Keratinocyte (primary cell): ENCODE measurements at regions not wholly inside any gene's neighbourhood (a gene's known extent, or its start where the extent isn't known, plus 50 kb on each side); places are given as distances from the start of the nearest gene placed in this dataset.

Experiments used
- DNase-seq: peaks from one replicate; pipeline ENCODE4 v3.0.0-alpha.2; 2011; ENCODE audit warnings: low read depth, missing footprints, low spot score
- FAIRE-seq: peaks from 2 replicates; lab custom pipeline; 2011; peaks lifted over from hg19 to GRCh38; lab: Jason Lieb, UNC
- H2AFZ ChIP-seq: 2 replicates; pipeline ENCODE4 v1.6.0; 2012; ENCODE audit warnings: low read length, control low read depth, inconsistent platforms; ENCODE audit not compliant: control insufficient read depth
- H3K27ac ChIP-seq: 2 replicates; pipeline ENCODE4 v1.5.1; 2011; ENCODE audit warnings: low read length; ENCODE audit not compliant: control insufficient read depth, insufficient read depth
- H3K27me3 ChIP-seq: 3 replicates; pipeline ENCODE4 v1.6.0; 2011; ENCODE audit warnings: low read length; ENCODE audit not compliant: control insufficient read depth, insufficient read depth; ENCODE audit errors: extremely low read depth
- H3K36me3 ChIP-seq, 2 experiments: 2 replicates in 1 of 2; 3 replicates in 1 of 2; pipeline ENCODE4 v1.5.1; 2011; ENCODE audit warnings: low read length in 2 of 2, mild to moderate bottlenecking in 1 of 2; ENCODE audit not compliant: control insufficient read depth in 2 of 2, insufficient read depth in 2 of 2; ENCODE audit errors: extremely low read depth in 1 of 2
- H3K4me1 ChIP-seq: 3 replicates; pipeline ENCODE4 v1.5.1; 2011; ENCODE audit warnings: low read length; ENCODE audit not compliant: control insufficient read depth, insufficient read depth; ENCODE audit errors: extremely low read depth
- H3K4me2 ChIP-seq: 3 replicates; pipeline ENCODE4 v1.6.0; 2011; ENCODE audit warnings: low read depth, low read length; ENCODE audit not compliant: control insufficient read depth, insufficient read depth; ENCODE audit errors: extremely low read depth
- H3K4me3 ChIP-seq, 3 experiments: fragments of 200-600 bp in 1 of 3; sonication (generic) in 1 of 3; 2 replicates in 2 of 3; 3 replicates in 1 of 3; pipeline ENCODE4 v1.5.1; 2011 to 2016; ENCODE audit warnings: low read length in 3 of 3, mild to moderate bottlenecking in 3 of 3, control low read depth in 2 of 3, inconsistent platforms in 1 of 3, low read depth in 1 of 3, mixed read lengths in 1 of 3, mixed run types in 1 of 3, moderate library complexity in 1 of 3; ENCODE audit not compliant: control insufficient read depth in 2 of 3, insufficient read depth in 2 of 3; ENCODE audit errors: extremely low read depth in 1 of 3
- H3K79me2 ChIP-seq: 2 replicates; pipeline ENCODE4 v1.6.0; 2012; ENCODE audit warnings: low read length; ENCODE audit not compliant: control insufficient read depth, insufficient read depth
- H3K9ac ChIP-seq: 3 replicates; pipeline ENCODE4 v1.6.0; 2011; ENCODE audit warnings: low read length; ENCODE audit not compliant: control insufficient read depth, insufficient read depth; ENCODE audit errors: extremely low read depth
- H3K9me1 ChIP-seq: 3 replicates; pipeline ENCODE4 v1.6.0; 2011; ENCODE audit warnings: low read length; ENCODE audit not compliant: control insufficient read depth, insufficient read depth; ENCODE audit errors: extremely low read depth
- H3K9me3 ChIP-seq: 2 replicates; pipeline ENCODE4 v1.5.1; 2012; ENCODE audit warnings: low read depth, low read length; ENCODE audit not compliant: control insufficient read depth
- H4K20me1 ChIP-seq: 3 replicates; pipeline ENCODE4 v1.6.0; 2011; ENCODE audit warnings: low read length; ENCODE audit not compliant: control insufficient read depth, insufficient read depth; ENCODE audit errors: extremely low read depth
- CTCF ChIP-seq, 3 experiments: IDR thresholded peaks in 1 of 3; conservative IDR thresholded peaks in 1 of 3; optimal IDR thresholded peaks in 1 of 3; 2 replicates in 2 of 3; 3 replicates in 1 of 3; pipeline versions ENCODE3 to v1.5.1; 2011; ENCODE audit warnings: low read length in 3 of 3, mild to moderate bottlenecking in 3 of 3, moderate library complexity in 2 of 3, control low read depth in 1 of 3, inconsistent platforms in 1 of 3; ENCODE audit not compliant: insufficient read depth in 2 of 3; ENCODE audit errors: extremely low read depth in 1 of 3
- EZH2 ChIP-seq: IDR thresholded peaks from one replicate; pipeline ENCODE4 v1.6.1; 2012; ENCODE audit warnings: inconsistent platforms, mild to moderate bottlenecking, low read length, moderate library complexity
- dilution Hi-C: fragments of 300-500 bp; cut with MboI; formaldehyde crosslinking; loops from one replicate; pipeline ENCODE4 v1.7.0; 2020; ENCODE audit warnings: low sequenced_read_pairs; ENCODE audit not compliant: extremely low pct_ligation_motif_present

DNA sequence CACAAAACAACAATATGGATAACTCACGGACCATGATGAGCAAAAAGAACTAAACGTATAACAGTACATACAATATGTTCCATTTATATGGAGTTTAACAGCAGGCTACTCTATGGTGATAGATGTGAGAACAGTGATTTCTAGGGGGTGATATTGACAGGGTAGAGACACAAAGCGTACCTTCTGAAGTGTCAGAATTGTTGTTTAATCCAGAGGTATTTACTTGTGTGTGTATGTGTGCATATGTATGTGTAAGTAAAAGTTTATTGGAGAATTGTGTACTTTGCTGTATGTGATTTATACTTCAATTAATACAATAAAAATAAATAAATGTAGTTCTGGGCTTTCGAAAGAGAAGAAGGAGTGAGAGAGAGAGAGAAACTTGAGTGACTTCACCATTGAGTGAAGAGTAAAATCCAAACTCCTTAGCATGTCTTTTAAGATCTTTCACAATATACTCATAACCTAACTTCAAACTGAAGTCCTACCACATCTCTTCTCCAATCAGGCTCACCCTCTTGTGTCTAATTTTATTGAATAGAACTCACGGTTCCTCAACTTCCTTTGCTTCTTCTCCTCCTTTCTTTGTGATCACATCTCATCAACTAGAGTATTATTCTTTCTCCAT, 126.0 kb upstream of the KLF7 start:
- Histone ChIP-seq H3K4me3 (no peak overlapping the region), H3K27ac (no peak overlapping the region), H4K20me1 (no peaks in the 10 kb centered on the region), H3K9me1 (no peaks in the 10 kb centered on the region), H3K9ac (no peak overlapping the region), H3K36me3 (no peaks in the 10 kb centered on the region), H3K79me2 (no peaks in the 10 kb centered on the region), H3K9me3 (no peaks in the 10 kb centered on the region), H3K4me1 (peaks cover 12% of the 10 kb centered on the region), H2AFZ (no peak overlapping the region), H3K27me3 (no peaks in the 10 kb centered on the region), H3K4me2 (no peak overlapping the region)
- DNase-seq: no peak
- FAIRE-seq: no peak
- dilution Hi-C loops: no loop called here
- TF ChIP-seq EZH2 (no peak), CTCF (optimal IDR thresholded peaks at IDR 0.05 in 1 of 3, IDR thresholded peaks at IDR 0.05 in 1 of 3, conservative IDR thresholded peaks at IDR 0.05 in 1 of 3; ENCODE audit: extremely low read depth in 1 of 3, insufficient read depth in 2 of 3, low read length in 3 of 3) (no peak)

GRCh38 chr2:207296265-207296948, 130.7 kb upstream of the KLF7 start:
- Histone ChIP-seq H3K36me3 (no peaks in the 10 kb centered on the region), H3K4me2 (no peak overlapping the region), H3K79me2 (no peaks in the 10 kb centered on the region), H3K9me3 (no peaks in the 10 kb centered on the region), H2AFZ (no peak overlapping the region), H3K27me3 (no peaks in the 10 kb centered on the region), H3K4me3 (no peak overlapping the region), H3K9ac (no peak overlapping the region), H3K9me1 (no peaks in the 10 kb centered on the region), H3K4me1 (no peaks in the 10 kb centered on the region), H3K27ac (no peak overlapping the region), H4K20me1 (no peaks in the 10 kb centered on the region)
- TF ChIP-seq CTCF (optimal IDR thresholded peaks at IDR 0.05 in 1 of 3, IDR thresholded peaks at IDR 0.05 in 1 of 3, conservative IDR thresholded peaks at IDR 0.05 in 1 of 3; ENCODE audit: extremely low read depth in 1 of 3, insufficient read depth in 2 of 3, low read length in 3 of 3): no peak
- TF ChIP-seq EZH2: no peak
- no peak for FAIRE-seq
- DNase-seq: no peak
- dilution Hi-C loops: no loop called here
